VCaP (cell line): ENCODE measurements at regions not wholly inside any gene's neighbourhood (a gene's known extent, or its start where the extent isn't known, plus 50 kb on each side); places are given as distances from the start of the nearest gene placed in this dataset.

Experiments used
- H3K27ac ChIP-seq: fragments of 450-650 bp; 2 replicates; pipeline ENCODE4 v1.5.1; 2017
- TF ChIP-seq, protein P1 (sequence below): fragments of 450-650 bp; conservative IDR thresholded peaks from 2 replicates; pipeline ENCODE4 v1.5.1; 2017; ENCODE audit warnings: mild to moderate bottlenecking, moderate library complexity

GRCh38 chr15:60118146-60118545, 114.0 kb downstream of the FOXB1 start:
- no peak overlapping the region for H3K27ac ChIP-seq
- TF ChIP-seq, protein P1, sequence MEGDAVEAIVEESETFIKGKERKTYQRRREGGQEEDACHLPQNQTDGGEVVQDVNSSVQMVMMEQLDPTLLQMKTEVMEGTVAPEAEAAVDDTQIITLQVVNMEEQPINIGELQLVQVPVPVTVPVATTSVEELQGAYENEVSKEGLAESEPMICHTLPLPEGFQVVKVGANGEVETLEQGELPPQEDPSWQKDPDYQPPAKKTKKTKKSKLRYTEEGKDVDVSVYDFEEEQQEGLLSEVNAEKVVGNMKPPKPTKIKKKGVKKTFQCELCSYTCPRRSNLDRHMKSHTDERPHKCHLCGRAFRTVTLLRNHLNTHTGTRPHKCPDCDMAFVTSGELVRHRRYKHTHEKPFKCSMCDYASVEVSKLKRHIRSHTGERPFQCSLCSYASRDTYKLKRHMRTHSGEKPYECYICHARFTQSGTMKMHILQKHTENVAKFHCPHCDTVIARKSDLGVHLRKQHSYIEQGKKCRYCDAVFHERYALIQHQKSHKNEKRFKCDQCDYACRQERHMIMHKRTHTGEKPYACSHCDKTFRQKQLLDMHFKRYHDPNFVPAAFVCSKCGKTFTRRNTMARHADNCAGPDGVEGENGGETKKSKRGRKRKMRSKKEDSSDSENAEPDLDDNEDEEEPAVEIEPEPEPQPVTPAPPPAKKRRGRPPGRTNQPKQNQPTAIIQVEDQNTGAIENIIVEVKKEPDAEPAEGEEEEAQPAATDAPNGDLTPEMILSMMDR, result no peak

DNA sequence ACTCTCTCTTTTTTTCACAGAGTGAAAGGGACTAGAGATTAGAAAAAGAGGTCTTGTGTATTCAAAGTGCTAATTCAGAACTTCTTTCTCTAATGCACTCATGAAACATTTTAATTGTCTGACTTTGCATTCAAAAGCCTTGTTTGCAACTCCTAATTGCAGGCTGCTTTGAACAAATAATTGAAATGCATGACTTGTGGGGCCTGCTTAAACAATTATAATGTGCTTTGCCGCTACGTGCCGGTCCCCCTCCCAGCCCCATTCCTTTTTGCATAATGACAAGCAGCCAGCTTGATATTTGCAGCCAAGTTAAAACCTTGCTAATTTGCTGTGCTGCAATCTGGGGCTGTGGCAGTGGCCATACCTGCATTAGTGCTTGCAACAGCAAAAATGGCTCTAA, 114.5 kb downstream of the FOXB1 start:
- TF ChIP-seq, protein P1, result no peak
- no peak overlapping the region for H3K27ac ChIP-seq

DNA sequence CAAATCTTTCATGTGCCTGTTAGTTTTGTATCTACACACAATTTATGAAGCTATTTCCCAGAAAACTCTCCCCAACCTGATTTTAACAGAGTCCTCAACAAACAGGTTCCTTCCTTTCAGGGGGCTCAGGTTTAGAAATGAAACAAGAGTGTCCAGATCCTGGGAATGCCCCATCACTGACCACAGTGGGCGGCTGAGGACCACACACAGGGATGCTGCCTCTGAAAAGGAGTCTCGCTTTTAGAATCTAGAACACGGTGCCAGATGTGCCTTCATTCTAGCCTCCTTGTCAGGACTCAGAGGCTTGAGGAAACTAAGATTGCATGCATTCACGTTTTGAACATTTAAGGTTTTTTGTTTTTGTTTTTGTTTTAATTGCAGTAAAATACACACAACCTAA, 115.0 kb downstream of the FOXB1 start:
- TF ChIP-seq, protein P1, result no peak
- no peak overlapping the region for H3K27ac ChIP-seq

DNA sequence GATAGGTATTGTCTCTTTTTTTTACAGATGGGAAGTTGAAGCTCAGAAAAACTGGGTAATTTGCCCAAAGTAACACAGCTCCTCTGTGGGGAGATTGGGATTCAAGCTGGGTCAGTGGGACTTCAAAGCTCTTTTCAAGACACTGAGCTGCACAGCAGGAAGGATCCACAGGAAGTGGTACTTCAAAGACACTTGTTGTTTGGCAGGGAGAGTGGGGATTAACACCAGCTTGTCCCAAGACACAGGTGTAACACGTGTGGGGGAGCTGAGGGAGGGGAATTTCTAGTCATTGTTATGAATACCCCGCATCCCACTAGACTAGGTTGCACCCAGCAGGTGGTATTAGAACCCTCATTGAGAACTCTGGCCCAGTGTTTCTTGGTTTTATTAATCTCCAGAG, 116.0 kb downstream of the FOXB1 start:
- TF ChIP-seq, protein P1, result no peak
- H3K27ac ChIP-seq, result no peak overlapping the region

DNA sequence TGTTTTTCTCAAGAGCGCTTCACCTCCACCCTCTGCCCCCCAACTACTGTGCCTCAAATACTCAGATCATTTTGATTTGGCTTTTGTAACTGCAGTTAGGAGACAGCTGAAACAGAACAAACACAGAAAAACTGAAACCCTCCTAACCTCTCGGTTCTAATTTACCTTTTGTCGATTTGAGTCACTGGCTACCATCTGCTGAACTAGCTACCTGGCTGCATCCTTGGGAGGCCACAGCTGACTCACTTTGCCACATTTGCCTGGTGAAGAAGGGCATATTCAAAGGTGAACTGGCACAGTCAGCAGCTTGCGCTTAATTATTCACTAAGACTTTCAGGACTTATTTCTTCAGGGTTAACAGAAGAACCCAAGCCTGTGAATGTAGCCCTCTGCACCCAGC, 117.7 kb downstream of the FOXB1 start:
- no peak overlapping the region for H3K27ac ChIP-seq
- TF ChIP-seq, protein P1, result no peak

DNA sequence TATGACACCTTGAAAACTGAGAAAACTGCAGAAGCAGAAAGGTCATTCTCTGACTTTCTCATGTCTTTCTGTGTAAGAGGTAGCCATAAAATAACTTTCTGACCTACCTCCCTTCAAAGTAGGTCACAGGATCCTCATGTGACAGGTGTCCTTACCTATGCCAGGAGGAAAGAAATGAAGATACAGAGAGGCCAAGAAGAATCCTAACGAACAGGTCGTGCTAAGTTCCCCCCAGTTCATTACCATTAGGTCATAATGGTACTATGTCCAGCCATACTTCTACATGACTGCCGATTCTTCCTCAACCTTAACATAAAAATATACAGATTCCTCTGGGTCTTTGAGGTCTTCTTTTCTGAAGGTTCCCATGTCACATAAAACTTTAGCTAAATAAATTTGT, 118.6 kb downstream of the FOXB1 start:
- H3K27ac ChIP-seq, result no peak overlapping the region
- TF ChIP-seq, protein P1, result no peak

- TF ChIP-seq, protein P1, result no peak
- H3K27ac ChIP-seq, result no peak overlapping the region
These were observed 120.5 kb downstream of the FOXB1 start for GRCh38 chr15:60124460-60125070.
